ENCODE measurements at regions not wholly inside any gene's neighbourhood (a gene's known extent, or its start where the extent isn't known, plus 50 kb on each side); places are given as distances from the start of the nearest gene placed in this dataset.

- TF ChIP-seq CTCF (IDR thresholded peaks at IDR 0.05 in 2 of 3, conservative IDR thresholded peaks at IDR 0.05 in 1 of 3; ENCODE audit: insufficient read depth in 2 of 3, low read depth in 1 of 3, low read length in 3 of 3) (no peak), RAD51 (IDR thresholded peaks at IDR 0.05; ENCODE audit: borderline replicate concordance, low read depth) (no peak), ZNF124 (CRISPR knock-in tag; IDR thresholded peaks at IDR 0.05) (no peak), ZSCAN29 (IDR thresholded peaks at IDR 0.05) (no peak), RBM15 (IDR thresholded peaks at IDR 0.05; ENCODE audit: insufficient read depth, low read length) (no peak), TGIF2 (CRISPR knock-in tag; IDR thresholded peaks at IDR 0.05) (no peak), EP300 (IDR thresholded peaks at IDR 0.05; ENCODE audit: low read length) (no peak), TEAD1 (CRISPR knock-in tag; IDR thresholded peaks at IDR 0.05) (no peak), ZKSCAN8 (CRISPR knock-in tag; IDR thresholded peaks at IDR 0.05) (no peak), ZBTB26 (CRISPR knock-in tag; IDR thresholded peaks at IDR 0.05) (no peak), CHD1 (IDR thresholded peaks at IDR 0.05; ENCODE audit: low read length) (no peak), ZBTB8A (IDR thresholded peaks at IDR 0.05; ENCODE audit: partially characterized antibody) (no peak), ZZZ3 (IDR thresholded peaks at IDR 0.05) (no peak), SIX5 (IDR thresholded peaks at IDR 0.05; ENCODE audit: borderline replicate concordance in 1 of 2, insufficient read depth in 1 of 2, low read depth in 1 of 2, low read length in 2 of 2) (no peak)
Measured at GRCh38 chr10:44760513-44760912, 150.6 kb upstream of the TMEM72 start.

Data from K562 (cell line).